ENCODE measurements at regions not wholly inside any gene's neighbourhood (a gene's known extent, or its start where the extent isn't known, plus 50 kb on each side); places are given as distances from the start of the nearest gene placed in this dataset.

- TF ChIP-seq POLR2A (IDR thresholded peaks at IDR 0.05) (no peak), CTCF (IDR thresholded peaks at IDR 0.05 in 8 of 11, conservative IDR thresholded peaks at IDR 0.05 in 3 of 11) (no peak), POLR2AphosphoS5 (IDR thresholded peaks at IDR 0.05) (no peak)
Observed at GRCh38 chr3:26090589-26090988, 300.7 kb downstream of the OXSM start.

All from spleen (tissue), 7 donors.